ENCODE measurements at regions not wholly inside any gene's neighbourhood (a gene's known extent, or its start where the extent isn't known, plus 50 kb on each side); places are given as distances from the start of the nearest gene placed in this dataset.

DNA sequence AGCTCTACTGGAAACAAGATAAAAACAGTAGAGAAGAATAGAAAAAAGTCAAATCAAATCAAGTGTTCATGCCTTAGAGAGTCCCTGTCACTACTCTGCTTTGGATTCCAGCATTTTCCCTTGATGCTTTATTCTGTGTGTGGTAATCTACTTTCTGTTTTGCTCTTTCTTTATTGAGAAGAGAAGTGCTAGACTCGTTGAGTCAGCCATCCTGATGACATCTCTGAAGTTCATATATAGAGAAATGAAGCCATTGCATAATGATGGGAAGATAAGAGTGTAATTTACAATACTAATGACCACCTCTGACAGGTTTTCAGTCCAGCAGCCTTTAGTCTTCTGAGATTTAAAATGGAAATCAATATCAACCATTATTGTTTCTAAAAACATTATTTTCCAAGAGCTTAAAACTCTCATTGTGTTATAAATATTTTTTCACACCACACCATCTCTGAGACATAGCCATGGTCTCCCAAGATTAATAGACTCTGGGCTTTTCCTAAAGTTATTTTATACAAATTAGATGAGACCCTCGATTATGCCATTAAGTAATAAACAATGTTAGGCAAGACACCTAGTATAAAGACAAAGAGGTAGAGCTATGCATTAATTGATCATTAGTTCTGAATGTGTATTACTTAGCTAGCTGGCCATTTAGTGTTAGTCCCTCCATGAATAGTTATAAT is 679.0 kb upstream of the ACVR2A start:
- no peak for TF ChIP-seq CTCF (IDR thresholded peaks at IDR 0.05)
- no peaks in the 10 kb centered on the region for H3K36me3 ChIP-seq (ENCODE audit: low read depth)
- no peaks in the 10 kb centered on the region for H3K9me3 ChIP-seq
- no peaks in the 10 kb centered on the region for H3K4me1 ChIP-seq (ENCODE audit: low read depth)
- DNase-seq (no peak), ATAC-seq (no peak)
- H3K4me3 ChIP-seq: no peak overlapping the region
- intact Hi-C loops (cut with DNase I, micrococcal nuclease): no loop called here

DNA sequence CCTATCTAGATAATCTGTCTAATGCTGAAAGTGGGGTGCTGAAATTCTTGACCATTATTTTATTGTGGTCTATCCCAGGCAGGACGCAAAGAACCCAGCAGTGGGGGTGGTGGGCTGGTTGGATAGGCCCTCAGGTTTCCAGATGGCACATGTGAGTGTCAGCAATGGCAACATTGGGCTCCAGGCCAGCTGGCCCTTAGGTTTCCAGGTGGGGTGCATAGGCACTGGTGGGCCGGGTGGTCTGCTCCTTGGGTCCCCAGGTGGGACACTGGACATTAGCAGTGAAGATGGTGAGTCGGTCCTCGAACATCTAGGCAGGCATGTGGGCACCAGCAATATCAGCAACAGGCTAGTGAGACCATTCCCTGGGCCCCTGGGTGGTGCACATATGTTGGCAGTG is 680.3 kb upstream of the ACVR2A start:
- Histone ChIP-seq H3K4me3 (no peak overlapping the region), H3K4me1 (ENCODE audit: low read depth) (no peaks in the 10 kb centered on the region), H3K36me3 (ENCODE audit: low read depth) (no peaks in the 10 kb centered on the region), H3K9me3 (no peaks in the 10 kb centered on the region)
- no peak for TF ChIP-seq CTCF (IDR thresholded peaks at IDR 0.05)
- ATAC-seq (no peak), DNase-seq (no peak)
- intact Hi-C loops (cut with DNase I, micrococcal nuclease): no loop called here

DNA sequence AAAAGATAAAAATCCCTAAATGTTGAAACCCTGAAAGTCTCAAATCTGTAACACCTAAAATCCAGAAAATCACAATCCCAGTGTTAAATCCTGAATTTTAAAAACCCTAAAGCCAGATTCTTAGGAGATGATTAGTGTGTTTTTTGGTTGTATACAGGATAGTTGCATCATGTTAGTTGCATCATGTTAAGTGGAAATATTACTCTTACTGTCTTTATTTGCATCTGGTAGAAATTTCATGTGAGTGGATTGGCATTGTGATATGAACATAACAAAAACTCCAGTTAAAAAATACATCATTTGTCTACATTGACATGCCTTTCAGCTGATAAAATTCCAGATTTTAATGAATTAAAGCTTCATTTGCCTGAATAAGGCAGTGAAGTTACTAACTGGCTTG is 683.1 kb upstream of the ACVR2A start:
- Histone ChIP-seq H3K4me1 (ENCODE audit: low read depth) (no peaks in the 10 kb centered on the region), H3K9me3 (no peaks in the 10 kb centered on the region), H3K36me3 (ENCODE audit: low read depth) (no peaks in the 10 kb centered on the region), H3K4me3 (no peak overlapping the region)
- TF ChIP-seq CTCF (IDR thresholded peaks at IDR 0.05): no peak
- DNase-seq (no peak), ATAC-seq (no peak)
- intact Hi-C loops (cut with DNase I, micrococcal nuclease): no loop called here

GRCh38 chr2:147156970-147157369 is 687.9 kb upstream of the ACVR2A start:
- H3K9me3 ChIP-seq: no peaks in the 10 kb centered on the region
- DNase-seq (no peak), ATAC-seq (no peak)
- TF ChIP-seq CTCF (IDR thresholded peaks at IDR 0.05): no peak
- H3K4me3 ChIP-seq: no peak overlapping the region
- no peaks in the 10 kb centered on the region for H3K36me3 ChIP-seq (ENCODE audit: low read depth)
- no peaks in the 10 kb centered on the region for H3K4me1 ChIP-seq (ENCODE audit: low read depth)
- intact Hi-C loops (cut with DNase I, micrococcal nuclease): no loop called here

DNA sequence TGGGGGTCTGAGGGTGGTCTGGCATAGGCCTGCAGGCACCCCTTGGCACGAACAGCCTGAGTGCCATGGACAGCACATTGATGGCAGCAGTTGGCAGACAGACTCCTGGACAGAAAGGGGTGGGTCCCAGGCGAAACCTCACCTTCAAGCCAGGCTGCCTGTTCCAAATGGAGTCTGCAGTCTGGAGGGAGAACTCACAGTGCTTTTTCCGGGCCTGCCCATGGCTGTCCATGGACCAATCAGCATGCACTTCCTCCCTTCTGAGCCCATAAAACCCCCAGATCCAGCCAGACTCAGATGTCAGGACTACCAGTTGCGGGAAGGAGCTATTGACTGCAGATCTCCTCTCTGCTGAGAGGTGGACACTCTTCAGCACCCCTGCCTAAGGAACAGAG is 694.6 kb upstream of the ACVR2A start:
- TF ChIP-seq CTCF (IDR thresholded peaks at IDR 0.05): no peak
- H3K36me3 ChIP-seq (ENCODE audit: low read depth): no peaks in the 10 kb centered on the region
- intact Hi-C loops (cut with DNase I, micrococcal nuclease): no loop called here
- H3K4me3 ChIP-seq: no peak overlapping the region
- no peak for DNase-seq
- no peaks in the 10 kb centered on the region for H3K9me3 ChIP-seq
- no peak for ATAC-seq
- H3K4me1 ChIP-seq (ENCODE audit: low read depth): no peaks in the 10 kb centered on the region

Data from mucosa of descending colon (tissue), 3 donors.